WI38 (cell line): ENCODE measurements at regions not wholly inside any gene's neighbourhood (a gene's known extent, or its start where the extent isn't known, plus 50 kb on each side); places are given as distances from the start of the nearest gene placed in this dataset.
"Not testable (repeated sequence)": the region's sequence is repeated elsewhere in the genome, so short reads cannot be mapped to it uniquely, and the experiment has no call there.

Experiments used
- H3K4me3 ChIP-seq: 2 replicates; pipeline ENCODE4 v1.5.1; 2011; ENCODE audit warnings: low read depth, mild to moderate bottlenecking, control low read depth, low read length
- TF ChIP-seq, protein P1 (sequence below): IDR thresholded peaks from 2 replicates; pipeline ENCODE4 v1.5.1; 2012; ENCODE audit warnings: low read depth, mild to moderate bottlenecking, control low read depth, low read length

DNA sequence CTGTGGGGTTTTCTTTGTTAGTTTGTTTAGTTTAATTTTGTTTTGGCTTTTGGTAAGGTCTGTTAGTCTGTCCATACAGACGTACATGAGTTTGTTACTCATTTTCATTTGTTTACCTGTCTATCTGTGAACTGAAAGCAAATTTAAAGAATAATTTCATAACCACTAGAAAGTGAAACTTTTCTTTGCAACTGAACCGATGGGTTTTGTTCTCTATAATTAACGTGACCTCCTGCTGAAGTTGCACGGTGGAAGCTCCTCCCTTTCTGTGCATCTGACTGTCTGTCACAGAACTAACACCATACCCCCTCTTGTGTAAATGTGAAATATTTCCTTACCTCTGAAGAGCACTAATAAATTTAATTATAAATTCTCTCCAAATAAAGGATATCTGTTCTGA is 595.5 kb downstream of the GALC start:
- TF ChIP-seq, protein P1, sequence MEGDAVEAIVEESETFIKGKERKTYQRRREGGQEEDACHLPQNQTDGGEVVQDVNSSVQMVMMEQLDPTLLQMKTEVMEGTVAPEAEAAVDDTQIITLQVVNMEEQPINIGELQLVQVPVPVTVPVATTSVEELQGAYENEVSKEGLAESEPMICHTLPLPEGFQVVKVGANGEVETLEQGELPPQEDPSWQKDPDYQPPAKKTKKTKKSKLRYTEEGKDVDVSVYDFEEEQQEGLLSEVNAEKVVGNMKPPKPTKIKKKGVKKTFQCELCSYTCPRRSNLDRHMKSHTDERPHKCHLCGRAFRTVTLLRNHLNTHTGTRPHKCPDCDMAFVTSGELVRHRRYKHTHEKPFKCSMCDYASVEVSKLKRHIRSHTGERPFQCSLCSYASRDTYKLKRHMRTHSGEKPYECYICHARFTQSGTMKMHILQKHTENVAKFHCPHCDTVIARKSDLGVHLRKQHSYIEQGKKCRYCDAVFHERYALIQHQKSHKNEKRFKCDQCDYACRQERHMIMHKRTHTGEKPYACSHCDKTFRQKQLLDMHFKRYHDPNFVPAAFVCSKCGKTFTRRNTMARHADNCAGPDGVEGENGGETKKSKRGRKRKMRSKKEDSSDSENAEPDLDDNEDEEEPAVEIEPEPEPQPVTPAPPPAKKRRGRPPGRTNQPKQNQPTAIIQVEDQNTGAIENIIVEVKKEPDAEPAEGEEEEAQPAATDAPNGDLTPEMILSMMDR, result no peak
- H3K4me3 ChIP-seq, result no peak overlapping the region

DNA sequence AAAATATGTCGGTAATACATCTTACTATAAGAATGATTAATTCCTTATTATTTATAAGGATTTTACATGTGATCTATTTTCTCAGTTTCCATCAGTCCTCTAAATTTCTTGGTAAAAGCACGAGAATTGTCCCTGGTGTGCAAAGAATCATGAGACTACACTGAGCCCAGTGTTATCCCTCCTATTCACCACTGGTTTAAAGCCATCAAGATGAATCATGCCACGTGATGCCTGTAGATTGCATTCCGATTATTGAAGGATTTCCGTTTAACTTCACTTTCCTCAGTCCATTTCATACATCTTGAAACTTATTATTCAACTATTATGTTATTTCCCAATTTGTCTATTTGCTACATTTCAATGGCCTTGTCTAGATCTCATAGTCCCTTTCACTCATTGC is 601.9 kb downstream of the GALC start:
- TF ChIP-seq, protein P1, result no peak
- no peak overlapping the region for H3K4me3 ChIP-seq

DNA sequence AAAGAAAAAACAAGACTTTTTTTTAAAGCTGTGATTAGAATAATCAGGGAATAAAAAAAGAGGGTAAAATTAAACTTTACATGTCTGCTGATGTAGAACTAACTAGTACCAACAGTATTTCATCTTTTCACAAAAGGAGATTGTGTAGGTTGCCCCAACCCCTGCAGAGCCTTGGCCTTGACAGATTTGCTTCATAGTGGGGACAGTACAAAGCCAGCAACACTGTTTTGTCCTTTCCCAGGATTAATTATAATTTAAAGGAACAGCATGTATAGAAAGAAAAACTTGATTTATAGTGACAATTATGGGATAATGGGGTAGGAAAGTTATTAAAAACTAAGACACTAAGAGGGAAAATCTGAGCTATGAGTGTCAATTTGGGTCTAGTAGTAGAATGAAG is 604.0 kb downstream of the GALC start:
- no peak overlapping the region for H3K4me3 ChIP-seq
- TF ChIP-seq, protein P1, result no peak

DNA sequence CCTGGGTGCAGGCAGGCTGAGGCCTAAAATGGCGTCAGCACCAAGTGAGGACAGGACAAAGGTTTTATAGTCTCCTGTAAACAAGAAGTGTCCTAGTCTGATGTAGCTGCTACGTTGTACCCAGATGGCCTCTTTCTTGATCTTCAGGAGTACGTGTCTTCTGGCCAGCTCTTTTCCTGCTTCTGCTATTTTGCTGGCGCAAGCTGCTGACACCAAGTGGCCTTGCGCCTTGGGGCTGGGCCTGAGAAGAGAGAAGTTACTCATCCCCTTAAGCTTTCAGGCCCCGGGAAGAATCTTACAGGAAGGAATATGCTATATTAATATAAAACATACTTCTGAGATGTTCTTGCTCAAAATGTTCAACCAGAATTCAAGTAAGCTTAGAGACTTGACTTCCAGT is 605.2 kb downstream of the GALC start:
- no peak overlapping the region for H3K4me3 ChIP-seq

DNA sequence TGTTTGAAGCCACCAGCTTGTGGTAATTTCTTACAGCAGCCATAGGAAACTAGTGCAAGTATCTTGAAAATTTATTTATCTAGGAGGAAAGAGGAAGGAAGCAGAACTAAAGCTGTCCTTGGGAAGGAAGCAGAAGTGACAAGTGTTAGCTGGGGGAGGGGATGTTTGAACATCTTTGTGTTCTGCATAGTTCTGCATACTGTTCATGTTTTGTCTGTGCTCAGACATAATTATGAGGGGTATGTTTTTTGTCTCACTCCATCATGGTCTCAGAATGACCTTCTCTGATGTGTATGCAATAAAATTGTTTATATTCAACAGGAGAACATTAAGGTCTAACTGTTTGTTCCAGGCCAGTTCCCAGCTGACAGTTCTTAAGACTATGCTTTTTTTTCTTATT is 606.5 kb downstream of the GALC start:
- TF ChIP-seq, protein P1, result no peak
- H3K4me3 ChIP-seq, result no peak overlapping the region

More for the DNA sequence above, 605.2 kb downstream of the GALC start:
- TF ChIP-seq, protein P1, result no peak

DNA sequence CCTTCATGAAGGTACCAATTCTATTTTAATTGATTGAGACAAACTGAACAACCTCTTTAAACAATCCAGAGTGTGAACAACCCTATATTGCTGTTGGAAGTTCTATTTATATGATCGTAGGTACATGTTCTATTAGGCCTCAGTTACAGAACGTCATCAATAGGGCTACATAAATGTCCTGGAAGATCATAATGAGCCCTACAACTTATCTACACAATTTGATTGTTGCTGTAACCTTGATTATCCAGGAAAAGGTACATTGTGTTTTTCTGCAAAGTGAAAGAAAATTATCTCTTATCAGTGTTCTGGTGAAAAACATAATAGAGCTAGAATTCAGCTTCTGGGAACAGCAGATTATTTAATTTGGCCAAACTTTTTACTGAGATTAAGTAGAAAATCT is 612.9 kb downstream of the GALC start:
- H3K4me3 ChIP-seq, result no peak overlapping the region
- TF ChIP-seq, protein P1, result no peak

DNA sequence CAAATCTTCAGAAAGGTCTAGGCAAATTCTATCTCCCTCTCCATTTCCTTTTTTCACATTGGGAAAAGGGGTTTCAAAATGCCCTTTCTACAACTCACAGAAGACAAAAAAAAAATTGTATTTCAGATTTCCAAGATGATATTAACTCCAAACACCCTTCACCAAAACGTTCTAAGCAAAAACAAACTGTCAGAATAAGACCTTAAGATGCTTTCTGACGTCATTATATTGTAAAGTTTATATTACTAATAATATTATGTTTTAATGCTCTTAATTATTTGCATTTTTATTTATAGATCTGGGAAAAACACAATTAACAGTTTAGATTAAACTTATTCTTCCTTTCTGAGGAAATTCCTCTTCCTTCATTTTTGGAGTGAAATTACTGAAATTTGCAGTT is 624.2 kb downstream of the GALC start:
- TF ChIP-seq, protein P1, result no peak
- no peak overlapping the region for H3K4me3 ChIP-seq

DNA sequence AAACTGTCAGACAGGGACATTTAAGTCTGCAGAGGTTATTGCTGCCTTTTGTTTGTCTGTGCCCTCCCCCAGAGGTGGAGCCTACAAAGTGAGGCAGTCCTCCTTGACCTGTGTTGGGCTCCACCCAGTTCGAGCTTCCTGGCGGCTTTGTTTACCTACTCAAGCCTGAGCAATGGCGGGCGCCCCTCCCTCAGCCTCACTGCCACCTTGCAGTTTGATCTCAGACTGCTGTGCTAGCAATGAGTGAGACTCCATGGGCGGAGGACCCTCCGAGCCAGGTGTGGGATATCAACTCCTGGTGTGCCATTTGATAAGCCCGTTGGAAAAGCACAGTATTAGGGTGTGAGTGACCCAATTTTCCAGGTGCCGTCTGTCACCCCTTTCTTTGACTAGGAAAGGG is 632.7 kb downstream of the GALC start:
- H3K4me3 ChIP-seq, result not testable (repeated sequence)
